ENCODE measurements at regions not wholly inside any gene's neighbourhood (a gene's known extent, or its start where the extent isn't known, plus 50 kb on each side); places are given as distances from the start of the nearest gene placed in this dataset.

- H3K4me1 ChIP-seq (ENCODE audit: control insufficient read depth, insufficient read depth, low read length), result no peaks in the 10 kb centered on the region
- no peak overlapping the region for H3K4me3 ChIP-seq (ENCODE audit: low read depth, low read length)
- H3K27me3 ChIP-seq (ENCODE audit: control insufficient read depth, insufficient read depth, low read length), result no peaks in the 10 kb centered on the region
- no peak overlapping the region for H3K27ac ChIP-seq (ENCODE audit: low read depth, low read length)
- H3K36me3 ChIP-seq (ENCODE audit: control insufficient read depth, insufficient read depth, low read length), result no peaks in the 10 kb centered on the region
- no peaks in the 10 kb centered on the region for H3K9me3 ChIP-seq (ENCODE audit: control insufficient read depth, insufficient read depth, low read depth, low read length)
- no peak overlapping the region for H3K9ac ChIP-seq (ENCODE audit: low read length)
Observed at GRCh38 chr2:19684516-19684915, 217.3 kb downstream of the TTC32 start.

GRCh38 chr2:19683556-19683955 is 218.2 kb downstream of the TTC32 start:
- H3K27me3 ChIP-seq (ENCODE audit: control insufficient read depth, insufficient read depth, low read length), result no peaks in the 10 kb centered on the region
- H3K9ac ChIP-seq (ENCODE audit: low read length), result no peak overlapping the region
- no peaks in the 10 kb centered on the region for H3K36me3 ChIP-seq (ENCODE audit: control insufficient read depth, insufficient read depth, low read length)
- H3K27ac ChIP-seq (ENCODE audit: low read depth, low read length), result no peak overlapping the region
- H3K4me3 ChIP-seq (ENCODE audit: low read depth, low read length), result no peak overlapping the region
- no peaks in the 10 kb centered on the region for H3K4me1 ChIP-seq (ENCODE audit: control insufficient read depth, insufficient read depth, low read length)
- H3K9me3 ChIP-seq (ENCODE audit: control insufficient read depth, insufficient read depth, low read depth, low read length), result no peaks in the 10 kb centered on the region

- Histone ChIP-seq H3K9me3 (ENCODE audit: control insufficient read depth, insufficient read depth, low read depth, low read length) (no peaks in the 10 kb centered on the region), H3K27me3 (ENCODE audit: control insufficient read depth, insufficient read depth, low read length) (no peaks in the 10 kb centered on the region), H3K4me3 (ENCODE audit: low read depth, low read length) (no peak overlapping the region), H3K9ac (ENCODE audit: low read length) (no peak overlapping the region), H3K27ac (ENCODE audit: low read depth, low read length) (no peak overlapping the region), H3K4me1 (ENCODE audit: control insufficient read depth, insufficient read depth, low read length) (no peaks in the 10 kb centered on the region), H3K36me3 (ENCODE audit: control insufficient read depth, insufficient read depth, low read length) (no peaks in the 10 kb centered on the region)
Observed at GRCh38 chr2:19682493-19682892, 219.3 kb downstream of the TTC32 start.

- Histone ChIP-seq H3K36me3 (ENCODE audit: control insufficient read depth, insufficient read depth, low read length) (no peaks in the 10 kb centered on the region), H3K27me3 (ENCODE audit: control insufficient read depth, insufficient read depth, low read length) (no peaks in the 10 kb centered on the region), H3K9me3 (ENCODE audit: control insufficient read depth, insufficient read depth, low read depth, low read length) (no peaks in the 10 kb centered on the region), H3K27ac (ENCODE audit: low read depth, low read length) (no peak overlapping the region), H3K4me3 (ENCODE audit: low read depth, low read length) (no peak overlapping the region), H3K9ac (ENCODE audit: low read length) (no peak overlapping the region), H3K4me1 (ENCODE audit: control insufficient read depth, insufficient read depth, low read length) (peaks cover 6% of the 10 kb centered on the region; the same call in 1 of the 2 replicates)
Observed at GRCh38 chr2:19677825-19678518, 223.8 kb downstream of the TTC32 start.

- Histone ChIP-seq H3K27ac (ENCODE audit: low read depth, low read length) (no peak overlapping the region), H3K4me3 (ENCODE audit: low read depth, low read length) (no peak overlapping the region)
Observed at GRCh38 chr2:19677215-19677777, 224.5 kb downstream of the TTC32 start.

GRCh38 chr2:19676770-19677169 is 225.0 kb downstream of the TTC32 start:
- peaks cover 6% of the 10 kb centered on the region; the same call in 1 of the 2 replicates for H3K4me1 ChIP-seq (ENCODE audit: control insufficient read depth, insufficient read depth, low read length)
- H3K36me3 ChIP-seq (ENCODE audit: control insufficient read depth, insufficient read depth, low read length), result no peaks in the 10 kb centered on the region
- H3K4me3 ChIP-seq (ENCODE audit: low read depth, low read length), result no peak overlapping the region
- H3K9me3 ChIP-seq (ENCODE audit: control insufficient read depth, insufficient read depth, low read depth, low read length), result no peaks in the 10 kb centered on the region
- no peak overlapping the region for H3K9ac ChIP-seq (ENCODE audit: low read length)
- H3K27me3 ChIP-seq (ENCODE audit: control insufficient read depth, insufficient read depth, low read length), result no peaks in the 10 kb centered on the region
- H3K27ac ChIP-seq (ENCODE audit: low read depth, low read length), result no peak overlapping the region

More at GRCh38 chr2:19677215-19677777, 224.5 kb downstream of the TTC32 start:
- Histone ChIP-seq H3K9ac (ENCODE audit: low read length) (no peak overlapping the region), H3K9me3 (ENCODE audit: control insufficient read depth, insufficient read depth, low read depth, low read length) (no peaks in the 10 kb centered on the region), H3K27me3 (ENCODE audit: control insufficient read depth, insufficient read depth, low read length) (no peaks in the 10 kb centered on the region), H3K36me3 (ENCODE audit: control insufficient read depth, insufficient read depth, low read length) (no peaks in the 10 kb centered on the region), H3K4me1 (ENCODE audit: control insufficient read depth, insufficient read depth, low read length) (peaks cover 6% of the 10 kb centered on the region; the same call in 1 of the 2 replicates)

- Histone ChIP-seq H3K27ac (ENCODE audit: low read depth, low read length) (no peak overlapping the region), H3K9ac (ENCODE audit: low read length) (no peak overlapping the region), H3K4me3 (ENCODE audit: low read depth, low read length) (no peak overlapping the region), H3K27me3 (ENCODE audit: control insufficient read depth, insufficient read depth, low read length) (no peaks in the 10 kb centered on the region), H3K9me3 (ENCODE audit: control insufficient read depth, insufficient read depth, low read depth, low read length) (no peaks in the 10 kb centered on the region), H3K36me3 (ENCODE audit: control insufficient read depth, insufficient read depth, low read length) (no peaks in the 10 kb centered on the region), H3K4me1 (ENCODE audit: control insufficient read depth, insufficient read depth, low read length) (peaks cover 6% of the 10 kb centered on the region; the same call in 1 of the 2 replicates)
Observed at GRCh38 chr2:19675856-19676460, 225.8 kb downstream of the TTC32 start.

GRCh38 chr2:19675003-19675629 is 226.7 kb downstream of the TTC32 start:
- Histone ChIP-seq H3K4me3 (ENCODE audit: low read depth, low read length) (no peak overlapping the region), H3K27me3 (ENCODE audit: control insufficient read depth, insufficient read depth, low read length) (no peaks in the 10 kb centered on the region), H3K4me1 (ENCODE audit: control insufficient read depth, insufficient read depth, low read length) (peaks cover 6% of the 10 kb centered on the region; the same call in 1 of the 2 replicates), H3K9ac (ENCODE audit: low read length) (no peak overlapping the region), H3K27ac (ENCODE audit: low read depth, low read length) (no peak overlapping the region), H3K9me3 (ENCODE audit: control insufficient read depth, insufficient read depth, low read depth, low read length) (no peaks in the 10 kb centered on the region), H3K36me3 (ENCODE audit: control insufficient read depth, insufficient read depth, low read length) (no peaks in the 10 kb centered on the region)

- Histone ChIP-seq H3K27me3 (ENCODE audit: control insufficient read depth, insufficient read depth, low read length) (no peaks in the 10 kb centered on the region), H3K4me1 (ENCODE audit: control insufficient read depth, insufficient read depth, low read length) (peaks cover 6% of the 10 kb centered on the region; the same call in 1 of the 2 replicates), H3K36me3 (ENCODE audit: control insufficient read depth, insufficient read depth, low read length) (no peaks in the 10 kb centered on the region), H3K27ac (ENCODE audit: low read depth, low read length) (no peak overlapping the region), H3K4me3 (ENCODE audit: low read depth, low read length) (no peak overlapping the region), H3K9me3 (ENCODE audit: control insufficient read depth, insufficient read depth, low read depth, low read length) (no peaks in the 10 kb centered on the region), H3K9ac (ENCODE audit: low read length) (no peak overlapping the region)
Observed at GRCh38 chr2:19674051-19675002, 227.5 kb downstream of the TTC32 start.

- Histone ChIP-seq H3K27me3 (ENCODE audit: control insufficient read depth, insufficient read depth, low read length) (no peaks in the 10 kb centered on the region), H3K4me3 (ENCODE audit: low read depth, low read length) (no peak overlapping the region), H3K4me1 (ENCODE audit: control insufficient read depth, insufficient read depth, low read length) (peaks cover 6% of the 10 kb centered on the region; the same call in 1 of the 2 replicates), H3K9ac (ENCODE audit: low read length) (no peak overlapping the region), H3K36me3 (ENCODE audit: control insufficient read depth, insufficient read depth, low read length) (no peaks in the 10 kb centered on the region), H3K27ac (ENCODE audit: low read depth, low read length) (no peak overlapping the region), H3K9me3 (ENCODE audit: control insufficient read depth, insufficient read depth, low read depth, low read length) (no peaks in the 10 kb centered on the region)
Observed at GRCh38 chr2:19673213-19673791, 228.5 kb downstream of the TTC32 start.

Measured in HUES6 (cell line).